ENCODE measurements at regions not wholly inside any gene's neighbourhood (a gene's known extent, or its start where the extent isn't known, plus 50 kb on each side); places are given as distances from the start of the nearest gene placed in this dataset.

GRCh38 chr2:147363181-147363580 is 481.6 kb upstream of the ACVR2A start:
- Histone ChIP-seq H3K27me3 (ENCODE audit: insufficient read depth, poor library complexity, severe bottlenecking) (no peaks in the 10 kb centered on the region), H3K4me3 (ENCODE audit: severe bottlenecking) (no peak overlapping the region), H3K27ac (ENCODE audit: poor library complexity, severe bottlenecking) (no peak overlapping the region), H3K9me3 (ENCODE audit: severe bottlenecking) (no peaks in the 10 kb centered on the region), H3K36me3 (ENCODE audit: low read depth) (no peaks in the 10 kb centered on the region), H3K4me1 (ENCODE audit: insufficient read depth, poor library complexity, severe bottlenecking) (no peaks in the 10 kb centered on the region)
- TF ChIP-seq, protein P1, sequence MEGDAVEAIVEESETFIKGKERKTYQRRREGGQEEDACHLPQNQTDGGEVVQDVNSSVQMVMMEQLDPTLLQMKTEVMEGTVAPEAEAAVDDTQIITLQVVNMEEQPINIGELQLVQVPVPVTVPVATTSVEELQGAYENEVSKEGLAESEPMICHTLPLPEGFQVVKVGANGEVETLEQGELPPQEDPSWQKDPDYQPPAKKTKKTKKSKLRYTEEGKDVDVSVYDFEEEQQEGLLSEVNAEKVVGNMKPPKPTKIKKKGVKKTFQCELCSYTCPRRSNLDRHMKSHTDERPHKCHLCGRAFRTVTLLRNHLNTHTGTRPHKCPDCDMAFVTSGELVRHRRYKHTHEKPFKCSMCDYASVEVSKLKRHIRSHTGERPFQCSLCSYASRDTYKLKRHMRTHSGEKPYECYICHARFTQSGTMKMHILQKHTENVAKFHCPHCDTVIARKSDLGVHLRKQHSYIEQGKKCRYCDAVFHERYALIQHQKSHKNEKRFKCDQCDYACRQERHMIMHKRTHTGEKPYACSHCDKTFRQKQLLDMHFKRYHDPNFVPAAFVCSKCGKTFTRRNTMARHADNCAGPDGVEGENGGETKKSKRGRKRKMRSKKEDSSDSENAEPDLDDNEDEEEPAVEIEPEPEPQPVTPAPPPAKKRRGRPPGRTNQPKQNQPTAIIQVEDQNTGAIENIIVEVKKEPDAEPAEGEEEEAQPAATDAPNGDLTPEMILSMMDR (IDR thresholded peaks at IDR 0.05; ENCODE audit: poor library complexity, severe bottlenecking): no peak
- ATAC-seq (ENCODE audit: low read depth) (no peak), DNase-seq (ENCODE audit: low spot score) (no peak)

- H3K27ac ChIP-seq (ENCODE audit: poor library complexity, severe bottlenecking): no peak overlapping the region
- ATAC-seq (ENCODE audit: low read depth): no peak
- H3K36me3 ChIP-seq (ENCODE audit: low read depth): no peaks in the 10 kb centered on the region
- TF ChIP-seq, protein P1 (IDR thresholded peaks at IDR 0.05; ENCODE audit: poor library complexity, severe bottlenecking): no peak
- H3K27me3 ChIP-seq (ENCODE audit: insufficient read depth, poor library complexity, severe bottlenecking): no peaks in the 10 kb centered on the region
- DNase-seq (ENCODE audit: low spot score): no peak
- no peaks in the 10 kb centered on the region for H3K9me3 ChIP-seq (ENCODE audit: severe bottlenecking)
- H3K4me1 ChIP-seq (ENCODE audit: insufficient read depth, poor library complexity, severe bottlenecking): no peaks in the 10 kb centered on the region
- no peak overlapping the region for H3K4me3 ChIP-seq (ENCODE audit: severe bottlenecking)
Observed at GRCh38 chr2:147358375-147358774, 486.5 kb upstream of the ACVR2A start.

GRCh38 chr2:147356157-147356556 is 488.7 kb upstream of the ACVR2A start:
- H3K27me3 ChIP-seq (ENCODE audit: insufficient read depth, poor library complexity, severe bottlenecking): no peaks in the 10 kb centered on the region
- ATAC-seq (ENCODE audit: low read depth): no peak
- no peaks in the 10 kb centered on the region for H3K4me1 ChIP-seq (ENCODE audit: insufficient read depth, poor library complexity, severe bottlenecking)

GRCh38 chr2:147355706-147356105 is 489.1 kb upstream of the ACVR2A start:
- DNase-seq (ENCODE audit: low spot score): no peak
- TF ChIP-seq, protein P1 (IDR thresholded peaks at IDR 0.05; ENCODE audit: poor library complexity, severe bottlenecking): no peak

More at GRCh38 chr2:147356157-147356556, 488.7 kb upstream of the ACVR2A start:
- no peaks in the 10 kb centered on the region for H3K9me3 ChIP-seq (ENCODE audit: severe bottlenecking)
- H3K36me3 ChIP-seq (ENCODE audit: low read depth): no peaks in the 10 kb centered on the region
- DNase-seq (ENCODE audit: low spot score): no peak
- TF ChIP-seq, protein P1 (IDR thresholded peaks at IDR 0.05; ENCODE audit: poor library complexity, severe bottlenecking): no peak
- H3K4me3 ChIP-seq (ENCODE audit: severe bottlenecking): no peak overlapping the region
- H3K27ac ChIP-seq (ENCODE audit: poor library complexity, severe bottlenecking): no peak overlapping the region

GRCh38 chr2:147353072-147353381 is 491.8 kb upstream of the ACVR2A start:
- ATAC-seq (ENCODE audit: low read depth): no peak

More at GRCh38 chr2:147355706-147356105, 489.1 kb upstream of the ACVR2A start:
- no peak overlapping the region for H3K27ac ChIP-seq (ENCODE audit: poor library complexity, severe bottlenecking)
- no peak overlapping the region for H3K4me3 ChIP-seq (ENCODE audit: severe bottlenecking)
- H3K27me3 ChIP-seq (ENCODE audit: insufficient read depth, poor library complexity, severe bottlenecking): no peaks in the 10 kb centered on the region
- ATAC-seq (ENCODE audit: low read depth): no peak
- no peaks in the 10 kb centered on the region for H3K4me1 ChIP-seq (ENCODE audit: insufficient read depth, poor library complexity, severe bottlenecking)
- no peaks in the 10 kb centered on the region for H3K9me3 ChIP-seq (ENCODE audit: severe bottlenecking)
- H3K36me3 ChIP-seq (ENCODE audit: low read depth): no peaks in the 10 kb centered on the region

More at GRCh38 chr2:147353072-147353381, 491.8 kb upstream of the ACVR2A start:
- no peaks in the 10 kb centered on the region for H3K27me3 ChIP-seq (ENCODE audit: insufficient read depth, poor library complexity, severe bottlenecking)
- no peaks in the 10 kb centered on the region for H3K9me3 ChIP-seq (ENCODE audit: severe bottlenecking)
- no peak for DNase-seq (ENCODE audit: low spot score)
- H3K4me3 ChIP-seq (ENCODE audit: severe bottlenecking): no peak overlapping the region
- no peaks in the 10 kb centered on the region for H3K36me3 ChIP-seq (ENCODE audit: low read depth)
- H3K27ac ChIP-seq (ENCODE audit: poor library complexity, severe bottlenecking): no peak overlapping the region
- TF ChIP-seq, protein P1 (IDR thresholded peaks at IDR 0.05; ENCODE audit: poor library complexity, severe bottlenecking): no peak
- no peaks in the 10 kb centered on the region for H3K4me1 ChIP-seq (ENCODE audit: insufficient read depth, poor library complexity, severe bottlenecking)

Data from RWPE2 (cell line).